ENCODE measurements at regions not wholly inside any gene's neighbourhood (a gene's known extent, or its start where the extent isn't known, plus 50 kb on each side); places are given as distances from the start of the nearest gene placed in this dataset.

DNA sequence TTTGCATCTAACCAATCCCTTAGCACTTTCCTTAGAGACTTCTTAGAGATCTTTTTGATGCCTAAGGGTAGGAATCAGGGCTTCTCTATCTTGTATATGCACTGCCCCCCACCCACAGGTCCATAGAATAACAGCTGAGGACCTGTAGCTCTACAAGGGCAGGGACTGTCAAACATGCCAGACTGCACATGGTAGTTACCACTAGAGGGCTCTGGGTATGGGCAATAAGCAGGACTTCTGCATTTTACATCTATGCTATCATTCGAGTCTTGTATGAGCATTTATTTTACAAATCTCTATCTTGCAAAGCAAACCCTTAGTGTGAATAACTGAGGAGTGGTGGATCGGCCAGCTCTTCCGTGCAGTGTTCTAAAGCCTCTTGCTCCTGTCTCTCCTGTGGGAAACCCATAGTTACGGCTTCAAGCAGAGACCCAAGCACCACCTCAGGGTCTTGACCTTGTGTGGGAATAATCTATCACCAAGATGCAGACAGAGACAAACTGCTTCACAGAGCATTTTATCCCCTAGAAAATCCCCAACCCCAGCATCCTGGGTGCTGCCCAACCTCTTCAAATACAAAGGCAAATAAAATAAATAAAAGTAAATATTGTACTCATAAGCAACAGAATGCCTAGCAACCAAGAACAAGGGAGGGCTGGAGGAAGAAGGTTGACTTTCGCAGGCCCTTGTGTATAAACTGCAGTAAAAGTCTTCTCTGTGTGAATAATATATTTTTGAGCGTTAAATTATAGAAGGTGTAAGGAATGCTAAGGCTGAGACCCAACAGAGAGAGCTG lies 219.3 kb downstream of the WDR11 start:
- TF ChIP-seq, protein P1, sequence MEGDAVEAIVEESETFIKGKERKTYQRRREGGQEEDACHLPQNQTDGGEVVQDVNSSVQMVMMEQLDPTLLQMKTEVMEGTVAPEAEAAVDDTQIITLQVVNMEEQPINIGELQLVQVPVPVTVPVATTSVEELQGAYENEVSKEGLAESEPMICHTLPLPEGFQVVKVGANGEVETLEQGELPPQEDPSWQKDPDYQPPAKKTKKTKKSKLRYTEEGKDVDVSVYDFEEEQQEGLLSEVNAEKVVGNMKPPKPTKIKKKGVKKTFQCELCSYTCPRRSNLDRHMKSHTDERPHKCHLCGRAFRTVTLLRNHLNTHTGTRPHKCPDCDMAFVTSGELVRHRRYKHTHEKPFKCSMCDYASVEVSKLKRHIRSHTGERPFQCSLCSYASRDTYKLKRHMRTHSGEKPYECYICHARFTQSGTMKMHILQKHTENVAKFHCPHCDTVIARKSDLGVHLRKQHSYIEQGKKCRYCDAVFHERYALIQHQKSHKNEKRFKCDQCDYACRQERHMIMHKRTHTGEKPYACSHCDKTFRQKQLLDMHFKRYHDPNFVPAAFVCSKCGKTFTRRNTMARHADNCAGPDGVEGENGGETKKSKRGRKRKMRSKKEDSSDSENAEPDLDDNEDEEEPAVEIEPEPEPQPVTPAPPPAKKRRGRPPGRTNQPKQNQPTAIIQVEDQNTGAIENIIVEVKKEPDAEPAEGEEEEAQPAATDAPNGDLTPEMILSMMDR (IDR thresholded peaks at IDR 0.05) = peak; percentile 40 to 58 (median 51)
- TF ChIP-seq POLR2A (IDR thresholded peaks at IDR 0.05) = no peak
